Stimulated activated naive B cell treated with anti-CD40 and anti-IgM and Interleukin-4, amounts not matched to agents 10 μg/mL and 1 μg/mL and 100 μg/mL, for 72 hours (primary cell): ENCODE measurements at regions not wholly inside any gene's neighbourhood (a gene's known extent, or its start where the extent isn't known, plus 50 kb on each side); places are given as distances from the start of the nearest gene placed in this dataset.
"Not testable (repeated sequence)": the region's sequence is repeated elsewhere in the genome, so short reads cannot be mapped to it uniquely, and the experiment has no call there.

Source experiments
- ATAC-seq, 2 donors: fragments of 150-1000 bp; cut with Tn5 transposase; replicated peaks; 2 replicates each; pipeline ENCODE4 v1.10.0; 2021; ENCODE audit warnings: moderate library complexity in 1 of 2
- DNase-seq: peaks from one replicate; pipeline ENCODE4 v3.0.0; 2021
- H3K27ac Mint-ChIP-seq: one replicate; pipeline ENCODE4 v1.8.0; 2022; ENCODE audit warnings: mild to moderate bottlenecking, mixed read lengths
- H3K27me3 Mint-ChIP-seq, 2 donors: one replicate each; pipeline ENCODE4 v1.8.0; 2022; ENCODE audit warnings: mixed read lengths in 2 of 2
- H3K36me3 Mint-ChIP-seq, 2 donors: one replicate each; pipeline ENCODE4 v1.8.0; 2022; ENCODE audit warnings: mixed read lengths in 2 of 2, mild to moderate bottlenecking in 1 of 2
- H3K4me1 Mint-ChIP-seq, 2 donors: one replicate each; pipeline ENCODE4 v1.8.0; 2022; ENCODE audit warnings: mixed read lengths in 2 of 2, mild to moderate bottlenecking in 1 of 2
- H3K4me3 Mint-ChIP-seq, 2 donors: one replicate each; pipeline ENCODE4 v1.8.0; 2022; ENCODE audit warnings: mild to moderate bottlenecking in 2 of 2, mixed read lengths in 2 of 2, moderate library complexity in 1 of 2
- H3K9me3 Mint-ChIP-seq, 2 donors: one replicate each; pipeline ENCODE4 v1.8.0; 2022; ENCODE audit warnings: mixed read lengths in 2 of 2, mild to moderate bottlenecking in 1 of 2

GRCh38 chr11:29449281-29450074 lies 567.4 kb downstream of the KCNA4 start:
- no peak for DNase-seq
- Mint-ChIP-seq H3K27me3 (no peaks in the 10 kb centered on the region), H3K4me1 (no peaks in the 10 kb centered on the region), H3K4me3 (no peak overlapping the region), H3K9me3 (peaks cover 0 to 6% of the 10 kb centered on the region in 2 donors), H3K27ac (no peak overlapping the region), H3K36me3 (no peaks in the 10 kb centered on the region)
- ATAC-seq, result no peak

GRCh38 chr11:29448246-29448877 lies 568.5 kb downstream of the KCNA4 start:
- no peak overlapping the region for H3K4me3 Mint-ChIP-seq
- no peak overlapping the region for H3K27ac Mint-ChIP-seq
- no peaks in the 10 kb centered on the region for H3K27me3 Mint-ChIP-seq
- H3K4me1 Mint-ChIP-seq, result no peaks in the 10 kb centered on the region
- H3K36me3 Mint-ChIP-seq, result no peaks in the 10 kb centered on the region
- peaks cover 0 to 6% of the 10 kb centered on the region in 2 donors for H3K9me3 Mint-ChIP-seq
- DNase-seq (no peak), ATAC-seq (no peak)

GRCh38 chr11:29447821-29448220 lies 569.0 kb downstream of the KCNA4 start:
- peaks cover 0 to 5% of the 10 kb centered on the region in 2 donors for H3K9me3 Mint-ChIP-seq
- H3K4me3 Mint-ChIP-seq, result no peak overlapping the region
- H3K36me3 Mint-ChIP-seq, result no peaks in the 10 kb centered on the region
- ATAC-seq (no peak), DNase-seq (no peak)
- no peaks in the 10 kb centered on the region for H3K4me1 Mint-ChIP-seq
- no peaks in the 10 kb centered on the region for H3K27me3 Mint-ChIP-seq
- no peak overlapping the region for H3K27ac Mint-ChIP-seq

DNA sequence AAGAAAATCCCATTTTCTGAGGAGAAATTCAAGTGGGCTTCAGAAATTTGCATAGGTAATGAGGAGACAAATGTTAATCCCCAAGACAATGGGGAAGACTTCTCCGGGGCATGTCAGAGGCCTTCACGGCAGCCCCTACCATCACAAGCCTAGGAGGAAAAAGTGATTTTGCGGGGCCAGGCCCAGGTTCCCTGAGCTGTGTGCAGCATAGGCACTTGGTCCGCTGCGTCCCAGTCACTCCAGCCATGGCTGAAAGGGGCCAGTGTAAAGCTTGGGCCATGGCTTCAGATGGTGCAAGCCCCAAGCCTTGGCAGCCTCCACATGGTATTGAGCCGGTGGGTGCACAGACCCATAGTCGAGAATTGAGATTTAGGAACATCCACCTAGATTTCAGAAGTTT lies 570.7 kb downstream of the KCNA4 start:
- DNase-seq, result no peak
- Mint-ChIP-seq H3K36me3 (no peaks in the 10 kb centered on the region), H3K27me3 (no peaks in the 10 kb centered on the region), H3K4me3 (no peak overlapping the region), H3K27ac (no peak overlapping the region), H3K4me1 (no peaks in the 10 kb centered on the region), H3K9me3 (peaks cover 0 to 5% of the 10 kb centered on the region in 2 donors)
- no peak for ATAC-seq

GRCh38 chr11:29445191-29445590 lies 571.6 kb downstream of the KCNA4 start:
- H3K27me3 Mint-ChIP-seq, DNase-seq, H3K9me3 Mint-ChIP-seq, H3K27ac Mint-ChIP-seq, H3K4me3 Mint-ChIP-seq, H3K36me3 Mint-ChIP-seq, ATAC-seq, H3K4me1 Mint-ChIP-seq: not testable (repeated sequence)

DNA sequence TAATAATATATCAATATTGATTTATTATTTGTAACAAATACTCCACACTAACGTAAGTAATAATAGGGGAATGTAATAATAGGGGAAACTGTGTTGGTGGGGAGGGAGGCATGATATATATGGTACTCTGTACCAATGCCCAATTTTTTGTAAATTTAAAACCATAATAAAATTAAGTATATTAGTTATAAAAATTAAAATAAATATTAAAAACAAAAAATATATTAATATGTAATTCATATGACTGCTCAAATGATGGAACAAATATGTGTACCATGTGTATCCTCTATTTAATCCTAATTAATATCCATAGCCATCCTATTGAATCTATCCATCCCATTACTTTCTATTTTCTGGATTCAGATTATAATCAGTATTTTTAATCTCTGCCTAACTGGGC lies 578.0 kb downstream of the KCNA4 start:
- ATAC-seq, result no peak
- no peak for DNase-seq
- Mint-ChIP-seq H3K4me3 (no peak overlapping the region), H3K27ac (no peak overlapping the region), H3K27me3 (no peaks in the 10 kb centered on the region), H3K36me3 (no peaks in the 10 kb centered on the region), H3K4me1 (no peaks in the 10 kb centered on the region), H3K9me3 (no peaks in the 10 kb centered on the region)

DNA sequence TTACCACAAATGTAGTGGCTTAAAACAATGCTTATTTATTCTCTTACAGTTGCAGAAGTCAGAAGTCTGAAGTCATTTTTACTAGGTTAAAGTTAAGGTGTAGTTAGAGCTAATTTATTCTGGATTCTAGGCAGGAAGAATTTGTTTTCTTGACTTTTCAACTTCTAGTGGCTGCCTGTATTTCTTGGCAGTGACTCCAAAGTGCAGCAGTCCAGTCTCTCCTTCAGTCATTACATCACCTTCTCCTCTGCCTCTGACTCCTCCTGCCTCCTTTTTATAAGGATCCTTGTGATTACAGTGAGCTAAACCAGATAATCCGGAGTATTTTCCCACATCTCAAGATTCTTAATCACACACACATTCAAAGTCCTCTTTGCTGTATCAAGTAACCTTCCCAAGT lies 581.4 kb downstream of the KCNA4 start:
- H3K27ac Mint-ChIP-seq, result no peak overlapping the region
- H3K4me1 Mint-ChIP-seq, result no peaks in the 10 kb centered on the region
- DNase-seq (no peak), ATAC-seq (no peak)
- no peaks in the 10 kb centered on the region for H3K36me3 Mint-ChIP-seq
- H3K9me3 Mint-ChIP-seq, result no peaks in the 10 kb centered on the region
- H3K4me3 Mint-ChIP-seq, result no peak overlapping the region
- H3K27me3 Mint-ChIP-seq, result no peaks in the 10 kb centered on the region

DNA sequence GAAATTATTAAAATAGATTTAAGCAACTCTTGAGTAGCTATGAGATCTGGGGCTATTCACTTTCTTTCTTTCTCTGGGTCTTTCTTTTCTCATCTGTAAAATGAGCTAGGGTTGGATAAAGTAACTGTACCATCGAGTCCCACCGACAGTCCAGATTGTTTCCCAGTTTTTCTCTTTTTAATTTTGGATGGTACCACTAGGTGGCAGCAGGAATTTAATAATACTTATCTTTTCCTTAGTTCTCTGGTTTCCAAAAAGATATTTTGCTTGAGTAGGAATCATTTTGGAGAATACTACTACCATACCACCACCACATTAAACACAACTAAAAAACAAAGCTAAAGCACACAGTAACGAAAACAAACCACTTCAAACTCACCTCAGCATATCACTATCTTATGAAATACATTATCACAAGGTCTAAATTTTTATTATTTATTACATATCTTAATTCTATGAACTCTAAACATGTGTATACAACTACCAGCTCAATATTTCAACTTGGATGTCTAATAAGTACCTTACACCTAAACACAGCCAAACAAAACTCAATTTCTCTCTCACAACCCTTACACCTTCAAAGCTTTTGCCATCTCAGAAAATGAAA lies 584.0 kb downstream of the KCNA4 start:
- Mint-ChIP-seq H3K36me3 (no peaks in the 10 kb centered on the region), H3K4me1 (no peaks in the 10 kb centered on the region), H3K27ac (no peak overlapping the region), H3K4me3 (no peak overlapping the region), H3K9me3 (peaks cover 2 to 5% of the 10 kb centered on the region in 2 donors), H3K27me3 (no peaks in the 10 kb centered on the region)
- ATAC-seq (no peak), DNase-seq (no peak)

GRCh38 chr11:29405305-29405704 lies 611.5 kb downstream of the KCNA4 start:
- Mint-ChIP-seq H3K4me1 (no peaks in the 10 kb centered on the region), H3K4me3 (no peak overlapping the region), H3K27me3 (no peaks in the 10 kb centered on the region), H3K36me3 (no peaks in the 10 kb centered on the region), H3K27ac (no peak overlapping the region), H3K9me3 (peaks cover 0 to 6% of the 10 kb centered on the region in 2 donors)
- DNase-seq (no peak), ATAC-seq (no peak)

GRCh38 chr11:29395555-29396072 lies 621.2 kb downstream of the KCNA4 start:
- no peaks in the 10 kb centered on the region for H3K27me3 Mint-ChIP-seq
- no peaks in the 10 kb centered on the region for H3K4me1 Mint-ChIP-seq
- no peaks in the 10 kb centered on the region for H3K36me3 Mint-ChIP-seq
- ATAC-seq, result no peak
- H3K27ac Mint-ChIP-seq, result no peak overlapping the region
- no peaks in the 10 kb centered on the region for H3K9me3 Mint-ChIP-seq
- H3K4me3 Mint-ChIP-seq, result no peak overlapping the region
- DNase-seq, result no peak

DNA sequence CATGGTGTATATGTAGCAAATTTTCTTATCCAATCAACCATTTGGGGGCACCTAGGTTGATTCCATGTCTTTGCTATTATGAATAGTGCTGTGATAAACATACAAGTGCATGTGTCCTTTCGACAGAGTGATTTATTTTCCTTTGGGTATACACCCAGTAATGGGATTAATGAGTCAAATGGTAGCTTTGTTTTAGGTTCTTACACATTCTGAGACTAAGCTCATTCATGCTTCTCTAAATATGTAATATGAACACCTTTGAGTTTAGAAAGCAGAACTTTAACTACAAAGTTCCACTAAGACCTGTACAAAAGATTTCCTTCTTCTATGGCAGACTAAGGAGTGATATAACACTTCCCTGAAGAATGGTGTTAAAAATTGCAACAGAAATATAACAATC lies 627.0 kb downstream of the KCNA4 start:
- no peak overlapping the region for H3K4me3 Mint-ChIP-seq
- H3K36me3 Mint-ChIP-seq, result no peaks in the 10 kb centered on the region
- no peaks in the 10 kb centered on the region for H3K27me3 Mint-ChIP-seq
- no peak overlapping the region for H3K27ac Mint-ChIP-seq
- H3K9me3 Mint-ChIP-seq, result peaks cover 0 to 2% of the 10 kb centered on the region in 2 donors
- H3K4me1 Mint-ChIP-seq, result no peaks in the 10 kb centered on the region
- DNase-seq (no peak), ATAC-seq (no peak)

DNA sequence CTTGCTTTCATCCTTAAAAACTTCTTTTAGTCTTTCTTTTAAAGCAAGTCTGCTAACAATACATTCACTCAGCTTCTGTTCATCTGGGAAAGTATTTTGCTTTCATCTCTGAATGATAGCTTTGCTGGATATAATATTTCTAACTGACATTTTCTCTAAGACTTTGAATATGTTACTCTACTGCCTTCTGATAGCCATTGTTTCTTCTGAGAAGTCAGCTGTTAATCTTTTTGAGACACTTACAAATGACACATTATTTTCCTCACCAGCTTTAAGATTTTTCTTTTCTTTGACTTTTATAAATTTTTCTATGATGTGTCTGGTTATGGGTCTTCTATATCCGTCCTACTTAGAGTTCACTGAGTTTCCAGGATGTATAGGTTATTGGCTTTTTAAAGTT lies 643.1 kb downstream of the KCNA4 start:
- Mint-ChIP-seq H3K36me3 (no peaks in the 10 kb centered on the region), H3K27ac (no peak overlapping the region), H3K4me3 (no peak overlapping the region), H3K4me1 (no peaks in the 10 kb centered on the region), H3K27me3 (no peaks in the 10 kb centered on the region), H3K9me3 (peaks cover 10 to 15% of the 10 kb centered on the region in 2 donors)
- no peak for DNase-seq
- no peak for ATAC-seq

DNA sequence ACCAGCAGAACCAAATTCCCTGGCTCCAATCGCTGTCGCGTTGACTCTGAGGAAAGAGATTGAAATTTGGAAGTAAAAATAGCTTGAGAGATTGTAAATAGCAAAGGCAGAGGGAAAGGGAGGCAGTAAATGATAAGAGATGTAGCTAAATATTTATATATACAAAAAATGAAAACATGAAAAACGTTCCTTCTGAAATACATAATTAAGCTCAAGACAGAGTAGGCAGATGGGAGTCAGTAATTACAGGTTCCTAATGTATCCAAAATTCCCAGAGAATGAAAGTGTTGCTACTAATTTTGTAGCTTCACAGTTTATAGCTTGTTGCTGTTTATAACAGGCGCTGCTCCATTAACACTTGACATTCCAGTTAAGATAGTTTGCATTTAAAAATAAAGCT lies 648.7 kb downstream of the KCNA4 start:
- H3K27ac Mint-ChIP-seq, result no peak overlapping the region
- H3K9me3 Mint-ChIP-seq, result peaks cover 0 to 9% of the 10 kb centered on the region in 2 donors
- no peak overlapping the region for H3K4me3 Mint-ChIP-seq
- DNase-seq (no peak), ATAC-seq (no peak)
- H3K36me3 Mint-ChIP-seq, result no peaks in the 10 kb centered on the region
- no peaks in the 10 kb centered on the region for H3K27me3 Mint-ChIP-seq
- H3K4me1 Mint-ChIP-seq, result no peaks in the 10 kb centered on the region

GRCh38 chr11:29364006-29364405 lies 652.8 kb downstream of the KCNA4 start:
- no peak for ATAC-seq
- no peaks in the 10 kb centered on the region for H3K4me1 Mint-ChIP-seq
- H3K27ac Mint-ChIP-seq, result no peak overlapping the region
- H3K27me3 Mint-ChIP-seq, result no peaks in the 10 kb centered on the region
- peaks cover 0 to 2% of the 10 kb centered on the region in 2 donors for H3K9me3 Mint-ChIP-seq
- no peak for DNase-seq
- H3K36me3 Mint-ChIP-seq, result no peaks in the 10 kb centered on the region
- H3K4me3 Mint-ChIP-seq, result no peak overlapping the region

DNA sequence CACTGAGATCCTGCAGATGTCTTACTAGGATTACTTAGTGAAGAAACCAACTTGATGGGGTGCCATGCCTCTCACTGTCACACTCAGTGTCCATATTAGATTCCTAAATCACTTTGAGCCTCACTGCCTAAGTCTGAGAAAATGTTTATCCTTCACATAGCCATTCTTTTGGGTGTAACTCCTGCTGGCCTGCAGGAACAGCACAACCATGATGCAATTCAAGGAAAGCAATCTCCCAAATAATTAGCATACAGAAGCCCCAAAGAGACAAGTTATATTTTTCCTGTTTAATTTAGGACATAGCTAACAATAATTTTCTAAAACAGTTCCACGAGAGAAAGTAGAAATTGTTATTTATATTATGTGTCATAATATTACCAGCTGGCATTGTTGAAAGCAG lies 655.5 kb downstream of the KCNA4 start:
- Mint-ChIP-seq H3K27ac (no peak overlapping the region), H3K36me3 (no peaks in the 10 kb centered on the region), H3K27me3 (no peaks in the 10 kb centered on the region), H3K9me3 (peaks cover 0 to 3% of the 10 kb centered on the region in 2 donors), H3K4me3 (no peak overlapping the region), H3K4me1 (no peaks in the 10 kb centered on the region)
- no peak for ATAC-seq
- DNase-seq, result no peak
